Stimulated activated CD4-positive, alpha-beta T cell treated with anti-CD3 and anti-CD28 coated beads, Interleukin-15, amount 100 ng/mL, for 48 hours (primary cell): ENCODE measurements at regions not wholly inside any gene's neighbourhood (a gene's known extent, or its start where the extent isn't known, plus 50 kb on each side); places are given as distances from the start of the nearest gene placed in this dataset.

Experiments used
- DNase-seq, 2 donors: peaks; one replicate each; pipeline ENCODE4 v3.0.0-alpha.2; 2020; ENCODE audit warnings: low read depth in 2 of 2

GRCh38 chr13:78228211-78228610 is 309.6 kb upstream of the EDNRB start:
- DNase-seq: no peak

DNA sequence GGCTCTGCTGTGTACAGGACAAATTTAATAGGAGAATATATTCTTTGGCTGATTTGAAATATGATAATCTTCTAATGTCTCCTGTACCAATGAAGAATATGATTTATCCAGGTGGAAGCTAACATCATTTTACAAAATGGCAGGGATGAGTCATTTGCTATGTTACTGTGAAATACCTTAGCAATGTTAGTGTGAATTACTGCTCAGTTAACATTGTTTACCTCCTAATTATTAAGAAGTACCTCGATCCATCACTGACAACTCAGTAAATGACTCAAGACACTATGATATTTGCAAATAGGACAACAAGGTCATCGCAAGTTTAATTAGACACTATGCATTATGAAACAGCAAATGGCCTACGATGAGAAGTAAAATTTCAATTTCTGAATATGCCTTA is 309.1 kb upstream of the EDNRB start:
- no peak for DNase-seq

GRCh38 chr13:78215458-78216108 is 297.0 kb upstream of the EDNRB start:
- DNase-seq: no peak

- no peak for DNase-seq
Measured at GRCh38 chr13:78201411-78201810, 282.8 kb upstream of the EDNRB start.

DNA sequence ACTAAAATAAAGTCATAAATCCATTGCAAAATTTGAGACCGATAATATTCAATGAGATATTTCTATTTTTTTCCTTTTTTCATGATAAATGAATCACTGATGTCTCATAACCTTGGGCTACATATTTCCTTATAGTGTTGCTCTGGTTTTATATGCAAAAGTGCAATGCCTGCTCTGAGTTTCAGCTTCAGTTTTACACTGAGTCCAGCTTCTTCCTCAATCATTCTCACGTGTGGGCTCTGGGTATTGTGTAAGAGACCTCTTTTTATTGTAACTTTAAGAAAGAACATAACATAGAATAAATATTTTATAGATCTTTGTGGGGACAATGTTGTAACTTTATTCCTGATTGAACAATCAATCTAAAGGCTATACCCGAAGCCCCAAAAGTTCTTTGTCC is 280.2 kb upstream of the EDNRB start:
- DNase-seq: no peak

DNA sequence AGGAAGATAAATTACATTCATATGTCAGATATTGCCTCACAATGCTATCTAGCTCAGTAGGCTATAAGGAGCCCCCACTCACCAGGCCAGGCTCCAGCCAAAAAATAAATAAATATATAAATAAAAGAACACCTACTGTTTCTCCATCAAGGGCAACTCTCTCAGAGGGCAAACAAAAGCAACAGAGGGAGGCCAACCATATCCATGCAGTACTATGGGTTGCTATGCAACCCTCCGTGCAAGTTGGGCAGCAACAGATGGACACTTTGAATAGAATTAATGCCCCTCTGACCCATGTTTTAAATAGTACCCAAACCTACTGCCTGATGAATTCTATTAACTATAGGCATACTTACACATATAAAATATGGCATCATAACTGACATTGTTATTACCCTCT is 279.8 kb upstream of the EDNRB start:
- DNase-seq: no peak

DNA sequence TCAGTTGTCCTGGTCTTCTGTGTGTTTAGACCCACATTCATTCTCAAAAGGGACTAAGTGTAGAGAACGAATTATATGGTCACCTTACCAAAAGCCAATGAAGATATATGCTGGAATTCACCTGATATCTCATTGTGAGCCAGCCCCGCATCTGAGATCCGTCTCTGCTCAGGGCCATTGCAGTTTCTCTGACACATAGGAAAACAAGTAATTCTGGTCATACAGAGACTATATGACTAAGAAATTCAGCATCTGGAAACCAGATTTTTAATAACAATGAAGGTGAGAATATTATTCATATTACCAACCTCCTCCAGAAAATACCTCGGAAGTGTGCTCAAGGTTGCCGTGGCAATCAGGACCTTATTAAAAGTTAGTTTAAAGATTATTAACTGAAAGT is 278.6 kb upstream of the EDNRB start:
- no peak for DNase-seq

- DNase-seq: no peak
Measured at GRCh38 chr13:78194904-78195639, 276.4 kb upstream of the EDNRB start.

DNA sequence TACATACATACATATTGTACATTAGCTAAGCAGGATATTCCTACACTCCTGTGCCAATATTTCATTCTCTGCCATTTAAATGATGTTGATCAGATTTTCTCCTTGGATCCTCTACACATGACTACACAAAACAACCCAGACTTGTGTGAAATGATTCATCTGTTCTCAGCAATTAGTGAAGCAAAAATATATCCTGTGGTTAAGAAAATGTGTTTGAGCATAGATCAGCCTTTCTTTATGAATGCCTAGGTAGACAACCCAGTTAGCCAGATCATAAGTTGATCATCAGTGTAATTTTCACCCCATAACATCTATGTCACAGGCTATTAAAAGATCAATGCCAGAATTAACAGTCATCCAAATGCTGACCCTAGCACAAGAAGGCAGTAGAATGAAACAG is 275.2 kb upstream of the EDNRB start:
- no peak for DNase-seq

DNA sequence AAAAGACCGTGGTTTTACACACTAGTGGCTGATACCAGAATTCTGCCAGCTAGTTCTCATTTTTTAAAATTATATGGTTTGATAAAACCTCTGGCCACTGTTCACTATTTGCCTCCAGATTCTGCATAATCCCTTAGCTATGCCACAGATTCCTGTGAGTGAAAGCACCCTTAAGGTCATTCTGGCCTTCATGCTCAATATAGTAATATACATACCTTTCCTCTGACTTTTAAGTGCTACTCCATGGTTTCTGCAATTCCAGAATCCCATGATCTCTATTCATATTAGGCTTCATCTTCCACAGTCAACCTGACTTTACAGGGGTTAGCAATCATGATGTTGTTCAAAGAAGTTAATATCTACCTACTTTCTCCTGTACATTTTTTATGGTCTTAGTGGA is 274.1 kb upstream of the EDNRB start:
- no peak for DNase-seq

GRCh38 chr13:78190296-78190695 is 271.7 kb upstream of the EDNRB start:
- no peak for DNase-seq

DNA sequence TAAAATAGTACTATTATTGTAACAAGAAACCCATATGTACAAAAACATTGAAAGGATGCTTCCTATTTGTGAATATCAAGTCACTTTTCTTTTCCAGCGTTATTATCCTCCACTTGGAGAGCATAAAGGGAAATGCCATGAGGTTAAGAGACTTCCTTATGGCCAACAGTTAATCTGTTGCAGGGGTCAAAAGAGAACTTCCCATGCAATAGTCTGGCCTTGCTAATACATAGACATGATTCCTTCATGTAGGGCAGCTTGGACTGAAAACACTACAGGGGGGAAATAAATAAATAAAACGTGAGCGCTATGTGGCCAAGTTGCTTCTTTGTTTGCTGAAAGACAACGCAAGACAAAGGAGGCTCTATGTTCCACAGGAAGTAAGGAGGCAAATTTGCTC is 269.1 kb upstream of the EDNRB start:
- no peak for DNase-seq

DNA sequence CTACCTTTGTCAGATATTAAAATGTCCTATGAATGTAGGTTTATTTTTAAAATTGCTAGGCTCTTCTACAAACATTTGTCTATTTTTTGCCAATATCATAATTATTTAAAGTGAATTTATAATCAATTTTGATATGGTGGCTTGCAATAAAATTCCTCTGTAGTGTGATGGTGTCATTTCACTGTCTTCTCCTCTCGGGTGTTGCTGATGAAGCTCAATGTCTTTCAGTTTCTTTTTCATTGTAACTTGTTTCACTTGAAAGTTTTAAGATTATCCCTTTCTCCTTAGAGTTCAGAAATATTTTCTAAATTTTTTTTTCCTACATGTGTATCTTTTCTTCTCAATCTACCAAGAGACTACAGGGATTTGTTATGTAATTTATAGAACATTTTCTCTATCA is 267.1 kb upstream of the EDNRB start:
- DNase-seq: no peak

GRCh38 chr13:78183732-78184131 is 265.1 kb upstream of the EDNRB start:
- no peak for DNase-seq

GRCh38 chr13:78182813-78183212 is 264.2 kb upstream of the EDNRB start:
- DNase-seq: no peak

DNA sequence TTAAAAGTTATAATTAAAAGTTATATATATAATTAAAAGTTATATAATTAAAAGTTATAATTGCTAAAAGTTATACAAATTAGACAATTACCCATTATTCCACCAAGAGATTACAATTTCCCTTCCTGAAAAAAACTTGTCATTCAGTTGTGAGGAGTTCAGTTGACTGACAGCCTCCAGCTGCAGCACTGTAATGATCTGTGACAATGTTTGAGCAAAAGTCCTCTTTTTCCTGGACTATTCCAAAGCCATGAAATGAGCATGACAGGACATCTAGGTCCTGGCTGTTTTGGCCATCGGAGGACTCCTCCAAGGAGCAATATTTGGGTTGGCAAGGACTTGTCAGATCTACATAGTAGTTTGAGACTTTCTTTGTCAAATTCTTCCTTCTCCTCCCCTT is 258.7 kb upstream of the EDNRB start:
- DNase-seq: no peak

- no peak for DNase-seq
Measured at GRCh38 chr13:78176880-78177279, 258.2 kb upstream of the EDNRB start.

- DNase-seq: no peak
Measured at GRCh38 chr13:78169386-78169785, 250.8 kb upstream of the EDNRB start.

GRCh38 chr13:78168981-78169380 is 250.3 kb upstream of the EDNRB start:
- DNase-seq: no peak

DNA sequence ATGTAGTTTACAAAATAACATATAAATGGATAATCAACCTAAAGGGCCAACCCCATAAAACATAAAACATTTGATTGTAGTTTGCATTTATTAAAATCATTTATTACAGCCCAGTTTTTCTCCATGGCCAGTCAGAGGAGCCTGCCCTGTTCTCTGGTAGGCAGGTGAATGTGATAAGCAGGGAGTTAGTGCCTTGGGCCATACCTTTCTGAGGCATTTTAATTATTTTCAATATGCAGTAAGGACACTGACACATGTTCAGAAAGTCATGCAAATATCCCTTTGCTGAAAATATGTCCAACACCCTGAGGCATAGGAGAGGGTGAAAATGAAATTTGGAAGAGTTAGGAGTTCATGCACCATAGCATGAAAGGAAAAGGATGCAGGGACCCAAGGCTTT is 242.6 kb upstream of the EDNRB start:
- no peak for DNase-seq

GRCh38 chr13:78160793-78161192 is 242.2 kb upstream of the EDNRB start:
- DNase-seq: no peak

GRCh38 chr13:78152415-78152814 is 233.8 kb upstream of the EDNRB start:
- DNase-seq: no peak

DNA sequence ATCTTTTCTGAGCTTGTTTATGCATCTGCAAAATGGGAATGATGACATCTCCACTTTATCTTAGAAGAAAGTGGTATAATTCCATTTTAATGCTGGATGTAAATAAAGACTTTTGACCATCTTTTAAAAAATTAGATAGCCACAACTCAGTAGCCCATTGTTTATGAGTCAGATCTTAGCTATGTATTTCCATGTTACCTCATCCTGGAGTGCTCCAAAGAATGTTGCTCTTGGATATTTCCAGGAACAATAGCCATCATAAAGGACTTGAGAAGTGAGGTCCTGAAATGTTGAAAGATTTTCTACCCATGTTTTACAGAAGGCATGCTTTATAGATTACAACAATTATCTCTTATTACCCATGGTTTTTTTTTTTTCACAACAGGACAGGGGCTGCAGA is 229.3 kb upstream of the EDNRB start:
- no peak for DNase-seq

DNA sequence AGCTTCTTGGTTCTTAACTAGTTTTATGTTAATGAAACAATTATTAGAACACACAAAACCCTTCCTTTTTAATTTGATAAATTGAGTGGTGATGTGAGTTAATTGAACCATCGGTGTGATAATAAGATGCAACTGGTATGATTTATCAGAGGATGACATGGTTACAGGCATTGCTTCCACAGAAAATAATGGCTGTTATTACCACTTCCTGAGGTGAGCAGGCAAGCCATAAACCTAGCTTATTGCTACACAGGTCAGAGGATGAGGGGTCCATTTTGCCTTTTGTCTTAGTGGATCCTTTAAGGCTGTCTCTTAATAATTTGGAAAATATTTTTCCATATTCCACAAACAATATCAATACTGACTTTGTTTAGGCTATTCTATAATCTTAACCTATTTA is 226.6 kb upstream of the EDNRB start:
- DNase-seq: no peak
